ENCODE measurements at regions not wholly inside any gene's neighbourhood (a gene's known extent, or its start where the extent isn't known, plus 50 kb on each side); places are given as distances from the start of the nearest gene placed in this dataset.

DNA sequence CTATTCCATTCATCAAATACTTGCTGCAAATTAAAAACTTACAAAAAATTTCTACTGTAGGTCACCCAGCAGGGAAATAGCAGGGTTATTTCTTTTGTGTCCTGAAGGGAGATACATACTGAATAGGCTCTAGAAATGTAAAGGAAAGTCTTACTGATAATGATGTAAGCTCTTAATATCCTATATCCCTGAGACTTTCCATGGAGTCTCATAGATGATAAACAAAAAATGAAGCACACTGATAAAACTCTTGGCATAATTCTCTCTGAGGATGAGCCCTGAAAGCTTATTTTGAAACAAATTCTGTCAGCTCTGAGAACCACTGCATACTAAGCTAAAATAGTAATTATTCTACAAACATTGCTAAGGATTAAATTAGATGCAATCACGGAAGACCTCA, 819.6 kb upstream of the PTPRD start:
- no peak for FAIRE-seq
- DNase-seq (ENCODE audit: insufficient read length, low spot score): no peak

DNA sequence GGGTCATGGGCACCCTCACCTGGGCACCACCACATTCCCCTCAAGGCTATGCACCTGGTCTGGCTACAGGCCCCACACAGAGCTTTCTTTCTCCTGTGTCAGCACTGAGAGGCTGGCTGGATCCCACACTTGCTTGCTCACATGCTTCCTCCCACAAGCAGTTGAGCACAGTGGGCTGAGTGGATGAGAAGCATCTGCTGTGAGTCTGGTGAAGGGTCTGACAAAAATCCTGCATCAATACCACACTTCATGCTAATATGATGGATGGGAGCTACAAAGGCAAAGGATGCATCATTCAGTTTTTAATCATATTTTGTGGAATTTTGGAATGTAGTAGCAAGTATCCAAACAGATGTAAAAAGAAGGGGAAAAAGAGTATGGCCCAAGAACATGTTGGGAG, 830.8 kb upstream of the PTPRD start:
- DNase-seq (ENCODE audit: insufficient read length, low spot score) (no peak), FAIRE-seq (no peak)

DNA sequence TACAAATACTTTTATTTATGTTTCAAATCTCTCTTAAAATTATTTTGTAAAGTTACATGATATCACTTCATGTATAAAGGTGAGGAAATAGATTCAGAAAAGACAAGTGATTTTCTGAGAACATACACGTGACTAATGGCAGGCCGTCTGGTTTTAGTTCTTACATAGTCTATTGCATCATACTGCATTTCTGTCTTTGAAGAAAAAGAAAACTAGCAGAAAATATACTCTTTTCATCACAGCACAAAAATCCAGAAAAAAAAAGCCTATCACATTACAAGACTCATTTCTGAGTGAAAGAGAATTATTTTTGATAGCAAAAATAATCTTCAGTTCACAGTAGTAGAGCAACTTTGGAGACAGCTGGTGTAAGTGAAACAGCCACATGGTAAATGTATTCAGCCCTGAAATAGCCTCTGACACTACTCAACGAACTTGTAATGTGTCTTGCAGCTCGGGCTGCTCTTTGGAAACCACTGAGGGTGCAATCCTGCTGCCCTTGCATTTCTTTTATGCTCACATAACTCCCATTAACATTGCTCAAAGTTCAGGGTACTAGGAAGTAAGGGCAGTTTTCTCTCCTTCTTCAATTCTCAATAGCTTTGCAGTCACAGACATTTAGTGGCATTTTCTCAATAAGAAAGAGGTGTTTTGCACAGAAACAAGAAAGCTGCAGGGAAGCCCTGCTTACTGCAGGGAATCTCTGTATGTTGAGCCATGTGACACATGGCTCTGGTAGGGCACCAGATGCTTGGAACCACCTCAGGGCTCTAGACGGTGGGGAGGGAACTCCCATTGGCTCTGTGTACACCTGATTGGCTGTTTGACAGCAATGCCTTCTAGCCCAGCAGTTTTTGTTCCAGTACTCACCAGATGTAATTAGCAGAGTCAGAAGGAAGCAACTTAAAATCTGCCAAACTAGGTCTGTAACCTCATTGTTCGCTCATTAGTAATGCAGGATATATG, 845.3 kb upstream of the PTPRD start:
- no peak for FAIRE-seq
- no peak for DNase-seq (ENCODE audit: insufficient read length, low spot score)

DNA sequence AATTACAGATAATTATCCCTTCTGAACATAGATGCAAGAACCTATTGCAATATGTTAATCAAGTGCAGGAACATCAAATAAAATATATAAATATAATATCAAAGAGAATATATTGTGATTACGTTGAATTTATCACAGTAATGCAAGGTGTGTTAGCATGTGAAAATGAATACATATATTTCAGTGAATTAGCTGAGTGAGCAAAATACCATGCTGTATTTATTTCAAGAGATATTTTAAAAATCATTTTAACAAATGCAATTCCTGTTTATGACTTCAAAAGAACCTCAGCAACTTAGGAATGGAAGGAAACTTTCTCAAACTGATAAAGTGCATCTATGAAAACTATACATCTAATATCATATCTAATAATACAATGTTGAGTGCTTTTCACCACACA, 856.9 kb upstream of the PTPRD start:
- DNase-seq (ENCODE audit: insufficient read length, low spot score) (no peak), FAIRE-seq (no peak)

DNA sequence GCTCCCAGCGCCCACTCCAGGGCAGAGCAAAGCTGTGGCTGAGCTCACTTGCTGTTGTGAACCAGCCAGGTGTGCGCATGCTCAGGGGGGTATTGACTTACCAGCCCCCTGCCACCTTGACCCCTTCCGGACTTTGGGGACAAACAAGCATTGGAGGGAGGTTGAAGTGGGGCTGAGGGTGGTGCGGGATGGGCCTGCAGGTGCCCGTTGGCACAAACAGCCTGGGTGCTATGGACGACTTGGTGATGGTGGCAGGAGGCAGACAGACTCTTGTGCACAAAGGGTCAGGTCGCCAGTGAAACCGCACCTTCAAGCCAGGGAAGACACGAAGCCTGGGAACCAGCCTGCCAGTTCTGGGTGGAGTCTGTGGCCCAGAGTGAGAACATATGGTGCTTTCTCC, 858.5 kb upstream of the PTPRD start:
- no peak for DNase-seq (ENCODE audit: insufficient read length, low spot score)
- FAIRE-seq: no peak

DNA sequence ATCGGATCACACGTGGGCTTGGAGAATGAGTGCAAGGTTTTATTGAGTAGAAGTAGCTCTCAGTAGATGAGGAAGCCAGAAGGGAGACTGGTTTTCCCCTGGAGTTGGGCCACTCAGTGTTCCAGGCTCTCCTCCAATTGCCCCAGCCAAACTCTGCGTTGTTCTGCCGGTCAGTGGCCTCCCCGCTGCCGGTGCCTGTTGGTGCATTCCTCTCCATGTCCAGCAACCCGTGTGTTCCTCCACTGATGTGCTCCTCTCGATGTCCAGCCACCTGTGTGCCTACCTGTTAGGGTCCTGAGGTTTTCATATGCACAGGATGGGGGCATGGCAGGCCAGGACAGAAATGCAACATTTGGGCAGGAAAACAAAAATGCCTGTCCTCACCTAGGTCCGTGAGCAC, 888.0 kb upstream of the PTPRD start:
- DNase-seq (ENCODE audit: insufficient read length, low spot score): no peak
- no peak for FAIRE-seq

DNA sequence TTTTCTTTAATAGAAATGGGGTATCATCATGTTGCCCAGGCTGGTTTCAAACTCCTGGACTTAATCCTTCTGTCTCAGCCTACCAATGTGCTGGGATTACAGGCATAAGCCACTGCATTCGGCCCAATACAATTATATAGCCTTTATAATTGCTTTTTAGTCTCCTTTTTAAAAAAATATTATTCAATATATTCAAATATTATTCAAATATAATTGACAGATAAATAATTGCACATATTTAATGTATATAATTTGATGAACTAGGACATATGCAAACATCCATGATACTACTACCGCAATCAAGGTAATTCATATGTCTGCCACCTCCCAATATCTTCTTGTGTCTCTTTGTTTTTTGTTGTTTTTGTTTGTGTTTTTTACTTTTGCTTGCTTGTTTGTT, 894.2 kb upstream of the PTPRD start:
- no peak for FAIRE-seq

DNA sequence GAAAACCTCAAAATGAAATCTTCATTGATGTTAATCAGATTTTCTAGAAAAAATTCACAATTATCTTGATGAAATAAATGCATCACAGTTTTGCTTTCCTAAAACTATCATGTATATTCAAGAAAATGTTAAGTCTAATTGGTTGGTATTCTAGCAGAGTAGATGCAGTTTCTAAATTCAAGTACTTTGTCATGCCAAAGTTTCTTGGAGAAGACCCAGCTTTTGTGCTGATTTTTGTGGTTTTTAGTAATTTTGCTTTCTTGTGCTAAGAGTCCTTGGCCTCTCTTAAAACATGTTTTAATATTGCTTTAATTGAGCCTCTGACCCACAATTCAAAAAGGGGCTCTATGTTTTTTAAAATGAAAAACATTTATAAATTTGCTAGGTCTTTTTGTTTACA, 924.8 kb upstream of the PTPRD start:
- no peak for FAIRE-seq

More for the DNA sequence above, 894.2 kb upstream of the PTPRD start:
- no peak for DNase-seq (ENCODE audit: insufficient read length, low spot score)

DNA sequence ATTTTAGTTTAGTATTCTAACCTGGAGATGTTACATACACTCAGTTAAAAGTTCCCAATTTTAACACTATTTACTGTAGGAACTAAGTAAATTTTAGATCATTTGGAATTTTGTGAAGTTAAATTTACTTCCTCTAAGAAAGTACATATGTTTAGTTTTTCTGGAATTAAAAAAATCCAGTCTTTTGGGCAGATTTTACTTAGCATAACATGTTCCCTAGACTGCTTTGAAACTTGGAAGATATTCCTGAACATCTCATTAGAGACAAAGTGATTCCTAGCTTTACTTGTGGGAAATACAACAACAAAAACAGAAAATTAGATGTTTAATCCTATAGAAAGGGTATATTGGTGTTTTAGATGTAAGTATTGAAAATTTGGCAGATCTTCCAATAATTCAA, 930.0 kb upstream of the PTPRD start:
- DNase-seq (ENCODE audit: insufficient read length, low spot score): no peak
- FAIRE-seq: no peak

More for the DNA sequence above, 924.8 kb upstream of the PTPRD start:
- DNase-seq (ENCODE audit: insufficient read length, low spot score): no peak

DNA sequence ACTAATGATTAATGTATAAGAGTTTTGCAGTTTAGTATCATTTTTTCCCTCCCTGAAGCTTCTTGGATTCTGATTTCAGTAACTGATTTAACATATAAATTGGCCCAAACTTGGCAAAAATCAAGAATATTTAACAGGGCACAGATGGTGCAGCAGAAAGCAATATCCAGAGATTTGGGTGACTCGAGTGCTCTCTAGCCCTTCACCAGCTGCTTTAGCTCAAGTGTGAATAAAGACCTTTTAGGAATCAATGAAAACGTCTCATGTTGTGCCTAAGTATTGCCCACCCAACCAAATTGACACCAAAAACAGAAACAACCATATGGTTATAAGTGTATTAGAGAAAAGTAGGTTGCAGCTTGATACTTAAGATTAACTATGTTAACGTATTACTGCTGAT, 933.4 kb upstream of the PTPRD start:
- no peak for DNase-seq (ENCODE audit: insufficient read length, low spot score)
- FAIRE-seq: no peak

DNA sequence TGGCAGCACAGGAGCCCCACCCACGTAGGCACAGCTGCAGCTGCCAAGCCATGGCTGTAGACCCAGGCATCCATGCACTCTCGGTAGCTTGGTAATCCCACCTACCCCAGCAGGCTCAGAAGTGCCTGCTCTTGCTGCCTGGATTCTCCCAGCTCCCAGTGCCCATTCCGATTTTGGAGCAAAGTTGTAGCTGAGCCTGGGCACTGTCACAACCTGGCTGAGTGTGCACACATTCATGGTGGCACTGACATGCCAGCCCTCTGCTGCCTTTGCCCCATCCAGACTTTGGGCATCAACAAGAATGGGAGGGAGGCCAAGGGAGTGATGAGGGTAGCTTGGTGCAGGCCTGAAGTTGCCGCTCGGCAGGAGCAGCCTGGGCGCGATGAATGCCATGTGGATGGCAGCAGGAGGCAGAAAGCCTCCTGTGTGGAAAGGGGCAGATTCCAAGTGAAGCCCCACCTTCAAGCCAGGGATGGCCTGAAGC, 936.6 kb upstream of the PTPRD start:
- FAIRE-seq: no peak
- DNase-seq (ENCODE audit: insufficient read length, low spot score): no peak

DNA sequence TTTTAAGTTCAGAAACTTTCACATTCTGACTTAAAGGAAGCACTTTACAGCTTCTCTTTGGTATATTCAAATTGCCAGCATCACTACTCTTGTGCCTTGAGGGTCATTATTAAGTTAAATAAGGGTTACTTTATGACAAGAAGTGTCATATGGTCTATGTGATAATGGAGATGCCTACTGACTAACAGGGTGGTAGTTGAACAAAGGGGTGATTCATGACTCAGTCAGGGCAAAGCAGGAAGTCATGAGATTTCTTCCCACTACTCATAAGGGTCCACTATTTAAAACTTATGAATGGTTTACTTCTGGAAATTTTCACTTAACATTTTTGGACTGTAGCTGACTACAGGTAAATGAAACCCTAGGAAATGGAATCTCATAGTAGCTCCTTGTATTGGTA, 938.3 kb upstream of the PTPRD start:
- FAIRE-seq: no peak
- DNase-seq (ENCODE audit: insufficient read length, low spot score): no peak

DNA sequence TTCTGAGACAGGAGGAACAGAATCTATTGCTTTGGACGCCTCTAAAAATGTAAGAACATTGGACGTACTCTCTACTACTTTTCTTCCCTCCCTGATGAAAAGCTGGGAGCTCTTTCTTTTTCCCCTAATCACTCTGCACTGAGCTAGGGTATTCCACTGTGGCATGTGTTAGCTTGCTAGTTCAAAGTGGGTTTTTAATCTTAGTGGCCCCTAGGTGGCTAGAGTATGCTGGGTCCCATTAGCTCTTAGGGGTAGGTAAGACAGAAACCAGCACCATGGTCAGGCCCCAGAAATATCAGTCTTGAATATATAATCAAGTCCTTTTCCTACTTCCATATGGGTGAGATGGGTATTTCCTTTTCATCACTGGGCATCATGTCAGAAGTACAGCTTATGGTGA, 945.2 kb upstream of the PTPRD start:
- FAIRE-seq (no peak), DNase-seq (ENCODE audit: insufficient read length, low spot score) (no peak)

DNA sequence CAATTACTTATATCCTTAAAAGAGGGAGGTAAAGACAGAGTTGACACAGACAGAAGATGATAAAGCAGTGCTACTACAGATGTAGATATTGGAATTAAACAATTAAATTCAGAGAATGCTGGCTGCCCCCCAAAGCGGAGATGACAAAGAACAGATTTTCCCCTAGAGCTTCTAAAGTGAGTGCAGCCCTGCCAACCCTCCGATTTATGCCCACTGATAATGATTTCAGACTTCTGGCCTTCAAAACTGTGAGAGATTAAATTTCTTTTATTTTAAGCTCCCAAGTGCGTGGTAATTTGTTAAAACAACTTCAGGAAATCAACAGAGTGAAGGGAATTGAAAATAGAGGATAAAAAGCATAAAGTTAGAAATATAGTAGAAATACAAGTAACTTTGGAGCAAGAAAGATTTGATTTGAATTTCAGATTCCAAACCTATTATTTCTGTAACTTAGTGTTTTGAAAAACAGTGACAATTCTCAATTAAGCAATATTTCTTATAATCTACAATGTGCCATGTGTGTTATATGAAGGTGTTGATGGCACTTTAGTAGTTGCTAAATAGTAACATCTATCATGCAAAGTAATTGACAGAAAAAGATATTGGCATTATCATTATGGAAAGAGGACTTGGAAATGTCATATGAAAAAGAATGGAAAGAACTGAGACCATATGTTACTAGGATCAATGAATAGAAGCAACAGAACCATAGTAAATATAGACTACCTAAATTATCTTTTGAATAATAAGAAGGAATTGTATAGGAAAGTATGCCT, 946.4 kb upstream of the PTPRD start:
- FAIRE-seq (no peak), DNase-seq (ENCODE audit: insufficient read length, low spot score) (no peak)

DNA sequence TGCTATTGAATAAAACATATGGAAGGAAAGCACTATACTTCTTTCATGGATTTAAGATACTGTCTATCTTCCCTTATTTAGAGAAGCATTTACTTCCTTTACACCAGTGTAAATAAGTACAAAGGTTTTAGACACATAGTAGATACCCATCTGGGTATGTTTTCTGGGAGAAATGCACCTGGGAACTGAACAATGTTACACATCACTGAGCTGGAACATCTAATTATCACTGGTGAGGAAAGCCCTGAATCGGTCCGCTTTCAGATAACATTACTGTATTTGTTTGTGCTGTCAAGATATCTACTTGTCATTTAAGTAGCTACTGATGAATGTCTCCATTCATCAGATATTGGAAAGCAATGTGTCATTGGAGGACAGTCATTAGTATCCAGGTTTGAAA, 964.7 kb upstream of the PTPRD start:
- no peak for FAIRE-seq

DNA sequence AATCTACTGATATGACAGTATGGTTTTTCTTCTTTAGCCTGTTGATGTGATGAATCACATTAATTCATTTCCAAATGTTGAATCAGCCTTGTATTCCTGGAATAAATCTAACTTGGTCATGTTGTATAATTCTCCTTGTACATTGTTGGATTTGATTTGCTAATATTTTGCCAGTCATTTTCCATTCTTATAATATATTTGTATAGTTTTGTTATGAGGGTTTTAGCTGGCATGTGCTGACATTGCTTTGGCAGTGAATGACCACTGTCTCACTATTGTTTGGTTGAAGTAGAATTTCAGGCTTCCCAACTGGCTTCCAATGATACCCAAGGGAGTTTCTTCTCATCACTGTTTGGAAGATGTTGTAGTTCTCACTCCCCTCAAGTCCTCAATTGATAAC, 983.0 kb upstream of the PTPRD start:
- DNase-seq (ENCODE audit: insufficient read length, low spot score) (no peak), FAIRE-seq (no peak)

More for the DNA sequence above, 964.7 kb upstream of the PTPRD start:
- no peak for DNase-seq (ENCODE audit: insufficient read length, low spot score)

DNA sequence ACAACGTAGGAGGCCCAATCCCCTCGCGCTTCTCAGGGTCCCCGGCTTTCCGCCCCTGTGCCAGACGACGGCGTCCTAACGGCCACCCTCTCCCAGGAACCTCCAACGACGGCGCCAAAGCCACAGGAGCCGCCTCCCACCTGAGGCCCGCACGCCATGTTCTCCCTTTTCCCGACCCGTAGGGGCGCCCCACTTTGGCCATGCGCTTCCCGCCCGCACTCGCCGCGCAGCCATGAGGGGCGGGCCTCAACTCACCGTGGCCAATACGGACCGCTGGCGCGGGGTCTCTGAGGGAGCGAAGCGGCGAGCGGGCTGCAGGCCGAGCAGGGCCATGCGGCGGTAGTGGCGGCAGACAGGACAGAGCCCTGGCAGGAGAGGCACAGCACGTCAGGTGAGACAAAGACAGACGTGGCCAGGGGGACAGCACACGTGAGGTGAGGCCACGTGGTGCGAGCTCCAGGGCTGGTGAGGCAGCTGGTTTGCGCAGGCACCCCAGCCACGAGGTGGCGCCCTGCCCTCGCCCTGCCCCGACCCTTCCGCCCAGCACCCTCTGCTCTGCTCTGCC, 1005.5 kb upstream of the PTPRD start:
- DNase-seq (ENCODE audit: insufficient read length, low spot score): no peak
- FAIRE-seq: no peak

DNA sequence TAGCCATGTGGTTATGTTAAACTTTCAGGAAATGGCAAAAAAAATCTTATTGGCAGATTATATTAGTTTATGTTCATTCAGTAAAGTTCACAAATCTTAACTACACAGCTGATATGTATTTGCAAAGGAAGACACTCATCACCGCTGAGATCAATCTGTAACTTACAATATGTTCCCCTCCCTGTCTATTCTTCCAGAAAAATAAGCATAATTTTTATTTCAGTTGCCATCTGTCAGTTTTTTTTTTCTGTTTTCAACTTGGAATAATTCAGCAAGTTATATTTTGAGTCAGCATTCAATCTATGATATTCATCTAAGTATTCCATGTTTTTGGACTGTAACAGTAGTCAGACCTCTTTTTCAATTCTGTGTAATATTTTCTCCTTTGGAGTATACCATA, 1019.9 kb upstream of the PTPRD start:
- FAIRE-seq: no peak
- DNase-seq (ENCODE audit: insufficient read length, low spot score): no peak

DNA sequence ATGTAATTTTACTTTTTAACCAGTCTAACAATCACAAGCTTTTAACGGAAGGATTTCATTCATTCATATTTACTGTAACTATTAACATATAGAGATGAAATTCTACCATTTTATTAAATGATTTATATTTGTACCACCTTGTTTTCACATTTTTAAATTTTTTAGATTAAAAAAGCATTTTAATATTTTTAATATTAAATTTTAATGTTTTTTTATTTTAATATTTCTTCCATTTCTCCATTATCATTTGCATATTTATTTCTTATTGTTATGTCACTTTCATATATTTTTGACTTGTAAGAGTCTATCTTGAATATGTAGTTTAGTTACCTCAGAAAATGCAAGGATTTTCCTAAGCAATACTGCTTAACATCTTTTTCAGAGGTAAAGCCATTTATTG, 1034.0 kb upstream of the PTPRD start:
- DNase-seq (ENCODE audit: insufficient read length, low spot score) (no peak), FAIRE-seq (no peak)

DNA sequence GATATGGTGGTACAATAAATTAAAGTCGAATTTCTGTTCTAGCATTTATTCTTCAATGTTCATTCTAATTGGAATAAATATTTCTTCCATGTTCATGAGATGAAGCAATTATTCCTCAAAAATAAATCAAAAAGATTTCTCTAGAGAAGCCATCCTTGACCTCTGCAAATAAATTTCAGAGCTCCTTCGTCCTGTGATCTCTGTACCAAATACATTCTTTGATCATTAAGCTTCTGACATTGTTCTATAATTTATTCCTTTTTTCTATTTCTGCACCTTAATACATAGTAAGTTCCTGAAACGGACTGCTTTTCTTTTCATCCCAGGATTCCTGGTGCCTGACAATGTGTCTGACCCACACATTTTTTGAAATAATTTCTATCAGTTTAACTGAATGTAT, 1039.3 kb upstream of the TYRP1 start:
- no peak for FAIRE-seq
- no peak for DNase-seq (ENCODE audit: insufficient read length, low spot score)

DNA sequence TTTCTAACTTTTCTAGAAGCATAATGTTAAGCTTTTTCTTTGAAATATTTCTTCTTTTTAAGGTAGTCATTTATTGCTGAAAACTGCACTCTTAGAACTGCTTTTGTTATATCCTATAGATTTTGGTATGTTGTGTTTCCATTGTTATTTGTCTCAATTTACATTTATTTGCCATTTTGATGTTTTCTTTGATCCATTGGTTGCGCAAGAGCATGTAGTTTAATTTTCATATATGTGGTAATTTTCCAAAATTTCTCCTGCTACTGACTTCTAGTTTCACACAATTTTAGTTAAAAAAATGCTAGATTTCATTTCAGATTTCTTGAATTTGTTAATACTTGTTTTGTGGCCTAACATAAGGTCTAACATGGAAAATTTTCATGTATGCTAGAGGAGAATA, 1029.3 kb upstream of the TYRP1 start:
- FAIRE-seq: no peak
- DNase-seq (ENCODE audit: insufficient read length, low spot score): no peak

Data from GM19239 (cell line).